Ishikawa (cell line): ENCODE measurements at regions not wholly inside any gene's neighbourhood (a gene's known extent, or its start where the extent isn't known, plus 50 kb on each side); places are given as distances from the start of the nearest gene placed in this dataset.

Experiments used
- CEBPB ChIP-seq: IDR thresholded peaks from 2 replicates; pipeline ENCODE4 v1.6.1; 2012
- CREB1 ChIP-seq: IDR thresholded peaks from 2 replicates; pipeline ENCODE4 v1.6.1; 2012; ENCODE audit warnings: low read depth
- EGR1 ChIP-seq: IDR thresholded peaks from 2 replicates; pipeline ENCODE4 v1.6.1; 2012
- EP300 ChIP-seq: IDR thresholded peaks from 2 replicates; pipeline ENCODE4 v1.6.1; 2012; ENCODE audit warnings: borderline replicate concordance
- FOXM1 ChIP-seq: IDR thresholded peaks from 2 replicates; pipeline ENCODE4 v1.6.1; 2012; ENCODE audit warnings: low read depth, borderline replicate concordance
- MAX ChIP-seq: IDR thresholded peaks from 2 replicates; pipeline ENCODE4 v1.6.1; 2012
- NFIC ChIP-seq: IDR thresholded peaks from 2 replicates; pipeline ENCODE4 v1.6.1; 2012
- RAD21 ChIP-seq: IDR thresholded peaks from 2 replicates; pipeline ENCODE4 v1.6.1; 2012; ENCODE audit warnings: low read depth
- REST ChIP-seq: IDR thresholded peaks from 2 replicates; pipeline ENCODE4 v1.6.1; 2012; ENCODE audit warnings: low read depth, mild to moderate bottlenecking
- TAF1 ChIP-seq: IDR thresholded peaks from 2 replicates; pipeline ENCODE4 v1.6.1; 2012; ENCODE audit warnings: low read depth, mild to moderate bottlenecking
- TCF12 ChIP-seq: IDR thresholded peaks from 2 replicates; pipeline ENCODE4 v1.6.1; 2012; ENCODE audit warnings: low read depth
- TEAD4 ChIP-seq: IDR thresholded peaks from 2 replicates; pipeline ENCODE4 v1.6.1; 2012
- USF1 ChIP-seq: IDR thresholded peaks from 2 replicates; pipeline ENCODE4 v1.6.1; 2012
- YY1 ChIP-seq: IDR thresholded peaks from 2 replicates; pipeline ENCODE4 v1.6.1; 2012; ENCODE audit warnings: low read depth
- ZBTB7A ChIP-seq: IDR thresholded peaks from 2 replicates; pipeline ENCODE4 v1.6.1; 2012; ENCODE audit warnings: low read depth

- TF ChIP-seq EGR1 (no peak), TEAD4 (no peak), CEBPB (no peak), NFIC (no peak), REST (no peak), TCF12 (no peak), MAX (no peak), EP300 (no peak), YY1 (no peak)
Measured at GRCh38 chr3:23746441-23746840, 59.3 kb upstream of the UBE2E1 start.

- TF ChIP-seq NFIC (no peak), TEAD4 (no peak), YY1 (no peak), EP300 (no peak), TAF1 (no peak), TCF12 (no peak), RAD21 (no peak), ZBTB7A (no peak)
Measured at GRCh38 chr3:23747841-23748240, 57.9 kb upstream of the UBE2E1 start.

GRCh38 chr3:23748398-23749110 is 57.2 kb upstream of the UBE2E1 start:
- TF ChIP-seq CEBPB (peak; percentile 65), USF1 (no peak)

- TF ChIP-seq EGR1, result no peak
Measured at GRCh38 chr3:23749609-23750008, 56.1 kb upstream of the UBE2E1 start.

- TF ChIP-seq NFIC, result no peak
- TF ChIP-seq REST, result no peak
- no peak for TF ChIP-seq YY1
- TF ChIP-seq TCF12, result no peak
- no peak for TF ChIP-seq CREB1
- no peak for TF ChIP-seq TAF1
- no peak for TF ChIP-seq USF1
- TF ChIP-seq MAX, result no peak
- no peak for TF ChIP-seq ZBTB7A
- no peak for TF ChIP-seq EGR1
- no peak for TF ChIP-seq FOXM1
- no peak for TF ChIP-seq EP300
- no peak for TF ChIP-seq TEAD4
- no peak for TF ChIP-seq RAD21
- no peak for TF ChIP-seq CEBPB
Measured at GRCh38 chr3:23750573-23751210, 55.1 kb upstream of the UBE2E1 start.

GRCh38 chr3:23751212-23751723 is 54.5 kb upstream of the UBE2E1 start:
- no peak for TF ChIP-seq YY1
- TF ChIP-seq CEBPB, result no peak
- TF ChIP-seq MAX, result no peak
- TF ChIP-seq TEAD4, result peak; percentile 60; the same call in 1 of the 2 replicates
